ENCODE measurements at regions not wholly inside any gene's neighbourhood (a gene's known extent, or its start where the extent isn't known, plus 50 kb on each side); places are given as distances from the start of the nearest gene placed in this dataset.

GRCh38 chr6:147017153-147017552 is 187.1 kb upstream of the STXBP5 start:
- 93 to 95% methylated on average over 4 of the region's 4 CpGs for WGBS, 2 donors
- intact Hi-C loops (cut with DNase I; ENCODE audit: low total_unique reads), result no loop called here
- no peak overlapping the region for H3K4me3 ChIP-seq (ENCODE audit: low read depth, poor library complexity, severe bottlenecking)
- DNase-seq (ENCODE audit: low spot score in 2 of 2), result no peak
- TF ChIP-seq POLR2A (IDR thresholded peaks at IDR 0.05), result no peak
- TF ChIP-seq, protein P1, sequence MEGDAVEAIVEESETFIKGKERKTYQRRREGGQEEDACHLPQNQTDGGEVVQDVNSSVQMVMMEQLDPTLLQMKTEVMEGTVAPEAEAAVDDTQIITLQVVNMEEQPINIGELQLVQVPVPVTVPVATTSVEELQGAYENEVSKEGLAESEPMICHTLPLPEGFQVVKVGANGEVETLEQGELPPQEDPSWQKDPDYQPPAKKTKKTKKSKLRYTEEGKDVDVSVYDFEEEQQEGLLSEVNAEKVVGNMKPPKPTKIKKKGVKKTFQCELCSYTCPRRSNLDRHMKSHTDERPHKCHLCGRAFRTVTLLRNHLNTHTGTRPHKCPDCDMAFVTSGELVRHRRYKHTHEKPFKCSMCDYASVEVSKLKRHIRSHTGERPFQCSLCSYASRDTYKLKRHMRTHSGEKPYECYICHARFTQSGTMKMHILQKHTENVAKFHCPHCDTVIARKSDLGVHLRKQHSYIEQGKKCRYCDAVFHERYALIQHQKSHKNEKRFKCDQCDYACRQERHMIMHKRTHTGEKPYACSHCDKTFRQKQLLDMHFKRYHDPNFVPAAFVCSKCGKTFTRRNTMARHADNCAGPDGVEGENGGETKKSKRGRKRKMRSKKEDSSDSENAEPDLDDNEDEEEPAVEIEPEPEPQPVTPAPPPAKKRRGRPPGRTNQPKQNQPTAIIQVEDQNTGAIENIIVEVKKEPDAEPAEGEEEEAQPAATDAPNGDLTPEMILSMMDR (IDR thresholded peaks at IDR 0.05), result no peak

DNA sequence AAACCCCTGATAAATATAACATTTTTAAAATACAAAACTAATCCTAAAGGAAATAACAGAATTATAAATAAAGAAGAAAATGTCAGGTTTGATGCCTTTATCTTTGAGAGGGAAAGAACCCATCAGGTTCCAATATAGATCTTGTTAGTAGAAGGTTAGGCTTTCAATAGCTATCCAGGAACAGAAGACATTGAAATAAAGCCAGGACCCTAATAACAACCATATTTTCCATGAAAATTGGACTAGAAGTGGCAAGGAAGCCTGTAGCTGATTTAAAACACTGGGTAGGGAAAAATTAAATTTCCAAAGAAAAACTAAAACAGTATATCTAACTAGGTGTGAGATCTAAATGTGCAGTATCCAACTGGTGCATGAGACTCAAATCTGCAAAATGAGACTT is 185.2 kb upstream of the STXBP5 start:
- DNase-seq (ENCODE audit: low spot score in 2 of 2), result no peak
- no peak overlapping the region for H3K4me3 ChIP-seq (ENCODE audit: low read depth, poor library complexity, severe bottlenecking)
- TF ChIP-seq POLR2A (IDR thresholded peaks at IDR 0.05), result no peak
- TF ChIP-seq, protein P1 (IDR thresholded peaks at IDR 0.05), result no peak
- intact Hi-C loops (cut with DNase I; ENCODE audit: low total_unique reads), result no loop called here

DNA sequence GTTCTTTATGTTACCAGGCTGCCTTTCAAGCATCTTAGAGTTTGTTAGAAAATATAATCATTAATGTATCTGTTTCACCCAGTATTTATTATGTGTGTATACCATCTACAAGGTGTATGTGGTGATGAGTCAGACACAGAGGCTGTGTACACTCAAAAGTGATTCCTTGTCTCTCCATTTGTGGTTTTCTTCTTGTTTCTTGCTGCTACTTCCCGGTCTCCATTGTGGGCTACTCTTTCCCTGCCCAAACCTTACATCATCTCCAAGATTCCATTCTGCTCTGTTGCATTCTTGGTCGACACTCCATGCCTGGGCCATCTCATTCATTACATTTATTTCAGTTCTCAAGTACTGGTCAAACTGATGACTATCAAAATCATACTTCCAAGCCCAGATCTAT is 182.2 kb upstream of the STXBP5 start:
- no peak for DNase-seq (ENCODE audit: low spot score in 2 of 2)
- no peak overlapping the region for H3K4me3 ChIP-seq (ENCODE audit: low read depth, poor library complexity, severe bottlenecking)
- TF ChIP-seq POLR2A (IDR thresholded peaks at IDR 0.05), result no peak
- TF ChIP-seq, protein P1 (IDR thresholded peaks at IDR 0.05), result no peak
- WGBS, 2 donors, result 75 to 84% methylated on average over 2 of the region's 2 CpGs
- intact Hi-C loops (cut with DNase I; ENCODE audit: low total_unique reads), result no loop called here

DNA sequence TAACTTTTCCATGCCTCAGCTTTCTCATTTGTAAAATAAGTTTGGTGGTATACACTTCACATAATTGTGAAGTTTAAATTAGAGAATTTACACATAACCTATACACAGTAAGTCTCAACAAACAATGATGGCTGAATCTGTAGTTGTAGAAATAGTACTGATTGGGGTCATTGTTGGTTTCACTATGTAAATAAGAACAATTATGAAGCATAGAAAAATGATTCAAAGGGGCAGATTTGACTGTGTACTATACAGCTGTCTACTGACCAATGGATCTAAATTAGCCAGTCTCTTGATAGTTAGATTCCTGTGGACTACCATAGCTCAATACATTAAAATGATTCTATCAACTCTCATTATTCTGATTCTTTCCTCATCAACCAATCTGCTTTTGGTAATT is 181.1 kb upstream of the STXBP5 start:
- intact Hi-C loops (cut with DNase I; ENCODE audit: low total_unique reads), result no loop called here
- DNase-seq (ENCODE audit: low spot score in 2 of 2), result no peak
- H3K4me3 ChIP-seq (ENCODE audit: low read depth, poor library complexity, severe bottlenecking), result no peak overlapping the region
- TF ChIP-seq POLR2A (IDR thresholded peaks at IDR 0.05), result no peak
- TF ChIP-seq, protein P1 (IDR thresholded peaks at IDR 0.05), result no peak

- DNase-seq (ENCODE audit: low spot score in 2 of 2), result no peak
- WGBS, 2 donors, result 70 to 82% methylated on average over 3 of the region's 3 CpGs
- intact Hi-C loops (cut with DNase I; ENCODE audit: low total_unique reads), result no loop called here
- H3K4me3 ChIP-seq (ENCODE audit: low read depth, poor library complexity, severe bottlenecking), result no peak overlapping the region
- TF ChIP-seq POLR2A (IDR thresholded peaks at IDR 0.05), result no peak
- TF ChIP-seq, protein P1 (IDR thresholded peaks at IDR 0.05), result no peak
Measured at GRCh38 chr6:147023581-147023980, 180.6 kb upstream of the STXBP5 start.

- no peak overlapping the region for H3K4me3 ChIP-seq (ENCODE audit: low read depth, poor library complexity, severe bottlenecking)
- no peak for DNase-seq (ENCODE audit: low spot score in 2 of 2)
- TF ChIP-seq POLR2A (IDR thresholded peaks at IDR 0.05), result no peak
- TF ChIP-seq, protein P1 (IDR thresholded peaks at IDR 0.05), result no peak
- 95 to 97% methylated on average over 1 of the region's 1 CpG for WGBS, 2 donors
- intact Hi-C loops (cut with DNase I; ENCODE audit: low total_unique reads), result no loop called here
Measured at GRCh38 chr6:147029923-147030322, 174.3 kb upstream of the STXBP5 start.
